ENCODE measurements at regions not wholly inside any gene's neighbourhood (a gene's known extent, or its start where the extent isn't known, plus 50 kb on each side); places are given as distances from the start of the nearest gene placed in this dataset.

GRCh38 chr9:33697171-33697570 lies 98.2 kb upstream of the PRSS3 start:
- no peaks in the 10 kb centered on the region; a peak in 1 of 7 replicates for H3K36me3 Mint-ChIP-seq (ENCODE audit: insufficient read depth in 1 of 3, low read depth in 3 of 3)
- no peak overlapping the region for H3K4me3 Mint-ChIP-seq

More at GRCh38 chr9:33697171-33697570, 98.2 kb upstream of the PRSS3 start:
- no peak overlapping the region for H3K18ac ChIP-seq (ENCODE audit: insufficient read length, low read depth, low read length)
- Mint-ChIP-seq H3K4me1 (peaks cover 13 to 17% of the 10 kb centered on the region in 2 experiments), H3K27ac (no peak overlapping the region), H3K9me3 (no peaks in the 10 kb centered on the region), H3K27me3 (ENCODE audit: low read depth) (peaks cover 4% of the 10 kb centered on the region)
- H3K79me2 ChIP-seq (ENCODE audit: insufficient read depth, low read length) = no peaks in the 10 kb centered on the region
- no peaks in the 10 kb centered on the region for H3K79me1 ChIP-seq (ENCODE audit: insufficient read depth, low read depth, low read length, poor library complexity, severe bottlenecking)
- no peak overlapping the region for H2BK15ac ChIP-seq (ENCODE audit: low read depth, low read length)
- no peak overlapping the region for H3K9ac ChIP-seq (ENCODE audit: extremely low read depth, insufficient read length, low read length)
- no peak overlapping the region for H3K56ac ChIP-seq (ENCODE audit: insufficient read length, low read depth, low read length)
- no peak overlapping the region for H4K5ac ChIP-seq (ENCODE audit: insufficient read length, low read depth, low read length)
- H3K9me3 ChIP-seq (ENCODE audit: control insufficient read depth, low read depth, low read length) = no peaks in the 10 kb centered on the region
- no peak overlapping the region for H3K4ac ChIP-seq (ENCODE audit: low read depth, low read length)
- H3K23ac ChIP-seq (ENCODE audit: insufficient read length, low read depth, low read length) = no peak overlapping the region
- DNase-seq = no peak
- TF ChIP-seq, protein P1, sequence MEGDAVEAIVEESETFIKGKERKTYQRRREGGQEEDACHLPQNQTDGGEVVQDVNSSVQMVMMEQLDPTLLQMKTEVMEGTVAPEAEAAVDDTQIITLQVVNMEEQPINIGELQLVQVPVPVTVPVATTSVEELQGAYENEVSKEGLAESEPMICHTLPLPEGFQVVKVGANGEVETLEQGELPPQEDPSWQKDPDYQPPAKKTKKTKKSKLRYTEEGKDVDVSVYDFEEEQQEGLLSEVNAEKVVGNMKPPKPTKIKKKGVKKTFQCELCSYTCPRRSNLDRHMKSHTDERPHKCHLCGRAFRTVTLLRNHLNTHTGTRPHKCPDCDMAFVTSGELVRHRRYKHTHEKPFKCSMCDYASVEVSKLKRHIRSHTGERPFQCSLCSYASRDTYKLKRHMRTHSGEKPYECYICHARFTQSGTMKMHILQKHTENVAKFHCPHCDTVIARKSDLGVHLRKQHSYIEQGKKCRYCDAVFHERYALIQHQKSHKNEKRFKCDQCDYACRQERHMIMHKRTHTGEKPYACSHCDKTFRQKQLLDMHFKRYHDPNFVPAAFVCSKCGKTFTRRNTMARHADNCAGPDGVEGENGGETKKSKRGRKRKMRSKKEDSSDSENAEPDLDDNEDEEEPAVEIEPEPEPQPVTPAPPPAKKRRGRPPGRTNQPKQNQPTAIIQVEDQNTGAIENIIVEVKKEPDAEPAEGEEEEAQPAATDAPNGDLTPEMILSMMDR (conservative IDR thresholded peaks at IDR 0.05) = no peak
- no peak overlapping the region for H3T11ph ChIP-seq (ENCODE audit: low read length)
- no peak overlapping the region for H3K4me2 ChIP-seq (ENCODE audit: insufficient read depth, insufficient read length, low read length)
- no peak overlapping the region for H2AK5ac ChIP-seq (ENCODE audit: insufficient read length, low read length)
- H4K8ac ChIP-seq (replicated peaks; ENCODE audit: insufficient read length, low read depth, low read length) = no peak overlapping the region
- H2BK12ac ChIP-seq (ENCODE audit: insufficient read length, low read depth, low read length) = no peak overlapping the region
- H3K23me2 ChIP-seq (ENCODE audit: insufficient read length, low read depth, low read length, poor library complexity, severe bottlenecking) = no peaks in the 10 kb centered on the region
- H3K4me1 ChIP-seq (ENCODE audit: insufficient read depth, low read length) = no peaks in the 10 kb centered on the region; the same call in 1 of the 2 replicates
- H3K27me3 ChIP-seq (ENCODE audit: insufficient read depth, low read length) = no peaks in the 10 kb centered on the region
- no peak overlapping the region for H2BK120ac ChIP-seq (ENCODE audit: low read depth, low read length, poor library complexity, severe bottlenecking)
- H2BK5ac ChIP-seq (ENCODE audit: insufficient read length, low read length) = no peak overlapping the region
- no peak overlapping the region for H4K91ac ChIP-seq (ENCODE audit: insufficient read length, low read depth, low read length)
- H3K27ac ChIP-seq (ENCODE audit: insufficient read length, low read depth, low read length) = no peak overlapping the region
- no peak overlapping the region for H2AFZ ChIP-seq (ENCODE audit: low read length)
- no peak overlapping the region for H2BK20ac ChIP-seq (ENCODE audit: low read depth, low read length, poor library complexity, severe bottlenecking)
- no peak overlapping the region for H3K14ac ChIP-seq (ENCODE audit: insufficient read depth, low read length)
- no peaks in the 10 kb centered on the region for H4K20me1 ChIP-seq (ENCODE audit: control insufficient read depth, insufficient read depth, insufficient read length)
